ENCODE measurements at regions not wholly inside any gene's neighbourhood (a gene's known extent, or its start where the extent isn't known, plus 50 kb on each side); places are given as distances from the start of the nearest gene placed in this dataset.

DNA sequence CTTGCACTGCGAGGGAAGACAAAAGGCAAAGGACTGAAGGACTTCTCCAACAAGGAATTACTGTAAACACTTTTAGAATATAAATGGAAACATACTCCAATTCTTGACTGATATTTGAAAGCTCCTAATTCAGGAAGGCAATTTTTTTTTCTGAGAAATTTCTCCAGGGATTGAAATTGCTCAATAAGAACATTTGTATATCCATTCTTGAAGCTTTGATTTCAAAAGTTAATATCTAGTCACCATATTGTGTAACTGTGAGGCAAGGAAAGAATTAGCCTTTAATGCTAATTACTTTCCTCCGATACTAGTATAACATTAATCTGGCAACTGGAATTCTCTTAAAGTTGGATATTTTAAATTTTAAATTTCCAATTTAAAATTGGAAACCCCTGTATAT is 188.4 kb upstream of the COL1A2 start:
- no peak overlapping the region for H3K27ac Mint-ChIP-seq (ENCODE audit: unreplicated experiment)
- H3K4me1 Mint-ChIP-seq (ENCODE audit: low read depth, unreplicated experiment): no peaks in the 10 kb centered on the region
- H3K36me3 Mint-ChIP-seq (ENCODE audit: unreplicated experiment): no peaks in the 10 kb centered on the region
- no peaks in the 10 kb centered on the region for H3K27me3 Mint-ChIP-seq (ENCODE audit: unreplicated experiment)
- no peak for DNase-seq
- TF ChIP-seq, protein P1, sequence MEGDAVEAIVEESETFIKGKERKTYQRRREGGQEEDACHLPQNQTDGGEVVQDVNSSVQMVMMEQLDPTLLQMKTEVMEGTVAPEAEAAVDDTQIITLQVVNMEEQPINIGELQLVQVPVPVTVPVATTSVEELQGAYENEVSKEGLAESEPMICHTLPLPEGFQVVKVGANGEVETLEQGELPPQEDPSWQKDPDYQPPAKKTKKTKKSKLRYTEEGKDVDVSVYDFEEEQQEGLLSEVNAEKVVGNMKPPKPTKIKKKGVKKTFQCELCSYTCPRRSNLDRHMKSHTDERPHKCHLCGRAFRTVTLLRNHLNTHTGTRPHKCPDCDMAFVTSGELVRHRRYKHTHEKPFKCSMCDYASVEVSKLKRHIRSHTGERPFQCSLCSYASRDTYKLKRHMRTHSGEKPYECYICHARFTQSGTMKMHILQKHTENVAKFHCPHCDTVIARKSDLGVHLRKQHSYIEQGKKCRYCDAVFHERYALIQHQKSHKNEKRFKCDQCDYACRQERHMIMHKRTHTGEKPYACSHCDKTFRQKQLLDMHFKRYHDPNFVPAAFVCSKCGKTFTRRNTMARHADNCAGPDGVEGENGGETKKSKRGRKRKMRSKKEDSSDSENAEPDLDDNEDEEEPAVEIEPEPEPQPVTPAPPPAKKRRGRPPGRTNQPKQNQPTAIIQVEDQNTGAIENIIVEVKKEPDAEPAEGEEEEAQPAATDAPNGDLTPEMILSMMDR (IDR thresholded peaks at IDR 0.05; ENCODE audit: partially characterized antibody, unreplicated experiment): no peak
- no peaks in the 10 kb centered on the region for H3K9me3 Mint-ChIP-seq (ENCODE audit: unreplicated experiment)
- no peak overlapping the region for H3K4me3 Mint-ChIP-seq (ENCODE audit: unreplicated experiment)

DNA sequence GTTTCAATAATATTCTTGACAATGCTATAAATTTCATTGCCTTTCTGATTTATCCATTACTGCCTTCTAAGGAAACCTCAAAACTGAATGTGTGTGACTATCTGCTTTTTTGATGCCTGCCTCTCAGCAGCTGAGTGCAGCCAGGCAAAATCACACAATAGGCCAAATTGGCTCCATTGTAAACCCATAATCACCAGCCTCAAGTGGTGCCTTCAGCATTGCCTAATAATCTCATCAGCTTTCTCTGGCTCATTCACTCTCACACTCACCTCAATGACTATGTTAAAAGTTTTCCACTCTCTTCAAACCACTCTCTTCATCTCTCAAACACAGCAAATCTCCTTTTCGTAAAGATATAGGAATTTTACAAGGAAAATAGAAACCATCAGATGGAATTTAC is 182.5 kb upstream of the COL1A2 start:
- Mint-ChIP-seq H3K4me3 (ENCODE audit: unreplicated experiment) (no peak overlapping the region), H3K9me3 (ENCODE audit: unreplicated experiment) (no peaks in the 10 kb centered on the region), H3K27me3 (ENCODE audit: unreplicated experiment) (no peaks in the 10 kb centered on the region), H3K27ac (ENCODE audit: unreplicated experiment) (no peak overlapping the region), H3K36me3 (ENCODE audit: unreplicated experiment) (no peaks in the 10 kb centered on the region), H3K4me1 (ENCODE audit: low read depth, unreplicated experiment) (no peaks in the 10 kb centered on the region)
- DNase-seq: no peak
- TF ChIP-seq, protein P1 (IDR thresholded peaks at IDR 0.05; ENCODE audit: partially characterized antibody, unreplicated experiment): no peak

DNA sequence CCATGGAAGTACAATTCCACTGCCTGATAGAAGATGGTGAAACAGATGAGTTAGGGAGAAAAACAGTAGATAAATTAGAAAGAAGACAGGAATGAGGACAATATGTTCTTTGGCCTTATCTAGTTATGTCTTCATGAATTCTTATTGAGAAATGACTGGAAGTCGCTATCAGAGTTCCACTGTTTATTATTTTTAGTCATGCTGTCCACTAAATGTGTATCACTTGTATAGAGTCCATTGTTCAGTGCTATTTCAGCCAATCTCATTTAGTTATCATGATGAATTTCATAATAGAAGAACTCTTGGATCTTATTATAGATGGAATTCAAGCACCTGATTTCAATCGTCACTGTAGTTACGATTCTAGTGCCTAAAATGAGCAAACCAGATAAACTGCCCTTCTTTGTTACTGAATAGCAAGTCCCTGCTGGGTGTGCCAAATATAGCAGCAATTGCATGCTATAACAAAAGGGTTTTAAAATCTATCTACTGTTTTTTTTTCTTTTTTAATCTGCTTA is 177.7 kb upstream of the COL1A2 start:
- no peaks in the 10 kb centered on the region for H3K36me3 Mint-ChIP-seq (ENCODE audit: unreplicated experiment)
- no peaks in the 10 kb centered on the region for H3K4me1 Mint-ChIP-seq (ENCODE audit: low read depth, unreplicated experiment)
- TF ChIP-seq, protein P1 (IDR thresholded peaks at IDR 0.05; ENCODE audit: partially characterized antibody, unreplicated experiment): no peak
- H3K27ac Mint-ChIP-seq (ENCODE audit: unreplicated experiment): no peak overlapping the region
- H3K27me3 Mint-ChIP-seq (ENCODE audit: unreplicated experiment): peaks cover 2% of the 10 kb centered on the region
- DNase-seq: no peak
- H3K9me3 Mint-ChIP-seq (ENCODE audit: unreplicated experiment): no peaks in the 10 kb centered on the region
- no peak overlapping the region for H3K4me3 Mint-ChIP-seq (ENCODE audit: unreplicated experiment)

DNA sequence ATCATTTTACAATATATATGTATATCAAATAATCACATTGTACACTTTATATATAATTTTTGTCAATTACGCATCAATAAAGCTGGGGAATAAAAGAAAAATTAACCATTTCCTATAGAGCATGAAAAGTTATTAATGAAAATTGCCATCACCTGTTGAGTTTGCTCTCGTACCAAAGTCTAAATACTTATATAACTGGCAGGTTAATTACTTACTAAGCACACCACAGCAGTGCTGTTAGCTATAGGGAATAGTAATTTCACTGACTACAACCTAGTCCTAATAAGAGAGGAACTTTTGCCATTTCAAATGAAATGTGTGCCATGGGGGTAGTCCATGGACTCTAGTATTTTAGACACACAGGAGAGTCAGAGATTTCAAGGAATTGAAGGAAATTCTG is 176.9 kb upstream of the COL1A2 start:
- Mint-ChIP-seq H3K27ac (ENCODE audit: unreplicated experiment) (no peak overlapping the region), H3K4me1 (ENCODE audit: low read depth, unreplicated experiment) (no peaks in the 10 kb centered on the region), H3K4me3 (ENCODE audit: unreplicated experiment) (no peak overlapping the region), H3K9me3 (ENCODE audit: unreplicated experiment) (no peaks in the 10 kb centered on the region), H3K27me3 (ENCODE audit: unreplicated experiment) (peaks cover 2% of the 10 kb centered on the region), H3K36me3 (ENCODE audit: unreplicated experiment) (no peaks in the 10 kb centered on the region)
- no peak for DNase-seq
- TF ChIP-seq, protein P1 (IDR thresholded peaks at IDR 0.05; ENCODE audit: partially characterized antibody, unreplicated experiment): no peak

DNA sequence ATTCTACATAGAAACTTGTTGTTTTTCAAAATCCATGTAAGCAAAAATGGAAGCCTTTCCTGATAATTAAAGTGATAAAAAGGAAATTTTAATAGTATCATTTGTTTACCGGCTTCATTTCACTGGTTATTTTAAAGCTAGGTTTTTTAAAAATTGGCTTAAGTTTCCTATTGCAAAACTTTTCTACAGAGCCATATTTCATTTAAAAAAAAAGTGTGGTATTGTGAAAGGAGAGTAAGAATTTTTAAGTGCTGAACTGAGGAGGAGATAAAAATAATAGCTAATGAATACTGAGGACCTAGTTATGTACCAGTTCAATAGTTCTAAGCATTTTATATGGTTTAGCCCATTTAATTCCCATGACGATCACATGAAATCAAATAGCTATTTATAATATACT is 172.2 kb upstream of the COL1A2 start:
- H3K27me3 Mint-ChIP-seq (ENCODE audit: unreplicated experiment): peaks cover 2% of the 10 kb centered on the region
- no peaks in the 10 kb centered on the region for H3K4me1 Mint-ChIP-seq (ENCODE audit: low read depth, unreplicated experiment)
- no peaks in the 10 kb centered on the region for H3K36me3 Mint-ChIP-seq (ENCODE audit: unreplicated experiment)
- no peaks in the 10 kb centered on the region for H3K9me3 Mint-ChIP-seq (ENCODE audit: unreplicated experiment)
- H3K27ac Mint-ChIP-seq (ENCODE audit: unreplicated experiment): no peak overlapping the region
- H3K4me3 Mint-ChIP-seq (ENCODE audit: unreplicated experiment): no peak overlapping the region
- no peak for DNase-seq
- TF ChIP-seq, protein P1 (IDR thresholded peaks at IDR 0.05; ENCODE audit: partially characterized antibody, unreplicated experiment): no peak
